ENCODE measurements at regions not wholly inside any gene's neighbourhood (a gene's known extent, or its start where the extent isn't known, plus 50 kb on each side); places are given as distances from the start of the nearest gene placed in this dataset.

DNA sequence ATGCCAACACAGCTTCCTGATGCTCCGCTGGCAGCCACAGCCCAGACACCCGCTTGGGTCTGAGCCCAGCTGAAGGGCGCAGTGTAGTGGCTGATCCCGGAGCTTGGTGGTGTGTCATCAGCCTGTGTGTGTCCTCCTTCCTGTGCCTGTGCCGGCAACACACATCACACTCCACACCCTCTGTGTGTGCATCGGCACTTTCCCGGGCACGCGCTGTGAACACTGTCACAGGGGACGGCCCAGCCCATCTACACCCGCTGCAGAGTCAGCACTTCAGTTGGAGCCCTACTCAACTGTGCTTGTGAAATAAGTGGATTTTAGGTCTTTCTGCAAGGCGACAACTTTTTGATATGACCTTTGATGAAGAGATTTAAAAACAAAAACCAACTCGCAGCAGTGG lies 189.4 kb downstream of the IRX2 start (continued):
- TF ChIP-seq CTBP2 (IDR thresholded peaks at IDR 0.05; ENCODE audit: borderline replicate concordance, insufficient read depth, insufficient read length, low read length) (no peak), FOSL1 (IDR thresholded peaks at IDR 0.05; ENCODE audit: insufficient read depth, low read depth, low read length) (no peak), BACH1 (IDR thresholded peaks at IDR 0.05; ENCODE audit: low read length) (no peak), RBBP5 (IDR thresholded peaks at IDR 0.05; ENCODE audit: borderline replicate concordance, low read depth, low read length) (no peak), HDAC6 (IDR thresholded peaks at IDR 0.05; ENCODE audit: low read depth, low read length) (no peak)
- TF ChIP-seq, protein P1, sequence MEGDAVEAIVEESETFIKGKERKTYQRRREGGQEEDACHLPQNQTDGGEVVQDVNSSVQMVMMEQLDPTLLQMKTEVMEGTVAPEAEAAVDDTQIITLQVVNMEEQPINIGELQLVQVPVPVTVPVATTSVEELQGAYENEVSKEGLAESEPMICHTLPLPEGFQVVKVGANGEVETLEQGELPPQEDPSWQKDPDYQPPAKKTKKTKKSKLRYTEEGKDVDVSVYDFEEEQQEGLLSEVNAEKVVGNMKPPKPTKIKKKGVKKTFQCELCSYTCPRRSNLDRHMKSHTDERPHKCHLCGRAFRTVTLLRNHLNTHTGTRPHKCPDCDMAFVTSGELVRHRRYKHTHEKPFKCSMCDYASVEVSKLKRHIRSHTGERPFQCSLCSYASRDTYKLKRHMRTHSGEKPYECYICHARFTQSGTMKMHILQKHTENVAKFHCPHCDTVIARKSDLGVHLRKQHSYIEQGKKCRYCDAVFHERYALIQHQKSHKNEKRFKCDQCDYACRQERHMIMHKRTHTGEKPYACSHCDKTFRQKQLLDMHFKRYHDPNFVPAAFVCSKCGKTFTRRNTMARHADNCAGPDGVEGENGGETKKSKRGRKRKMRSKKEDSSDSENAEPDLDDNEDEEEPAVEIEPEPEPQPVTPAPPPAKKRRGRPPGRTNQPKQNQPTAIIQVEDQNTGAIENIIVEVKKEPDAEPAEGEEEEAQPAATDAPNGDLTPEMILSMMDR (IDR thresholded peaks at IDR 0.05; ENCODE audit: control extremely low read depth in 1 of 3, insufficient read depth in 1 of 3, low read depth in 1 of 3, low read length in 3 of 3), result no peak

Data from H1 (cell line).